WTC11 (cell line): ENCODE measurements at regions not wholly inside any gene's neighbourhood (a gene's known extent, or its start where the extent isn't known, plus 50 kb on each side); places are given as distances from the start of the nearest gene placed in this dataset.

Experiments
- ATAC-seq: fragments of 200-7000 bp; cut with Tn5 transposase; 2 replicates; pipeline ENCODE4 v1.10.0; 2021; ENCODE audit warnings: mild to moderate bottlenecking, moderate library complexity
- CTCF ChIA-PET: fragments of 300-600 bp; sonication (Branson Sonifier 250); formaldehyde crosslinking; loops from one replicate; lab custom pipeline; 2021; ENCODE audit warnings: antibody characterized with exemption; lab: Charles Lee
- POLR2A ChIA-PET: fragments of 350-600 bp; sonication (Branson Sonifier 250); formaldehyde crosslinking; loops from one replicate; lab custom pipeline; 2021; ENCODE audit warnings: antibody characterized with exemption; lab: Charles Lee
- DNase-seq: peaks from one replicate; pipeline ENCODE4 v3.0.0; 2021; ENCODE audit warnings: low spot score
- H3K27ac Mint-ChIP-seq: 2 replicates; pipeline ENCODE4 v1.8.0; 2021; ENCODE audit warnings: mixed read lengths
- H3K27me3 Mint-ChIP-seq: 2 replicates; pipeline ENCODE4 v1.8.0; 2021; ENCODE audit warnings: low read depth, mild to moderate bottlenecking, moderate library complexity, mixed read lengths
- H3K36me3 Mint-ChIP-seq: 2 replicates; pipeline ENCODE4 v1.8.0; 2021; ENCODE audit warnings: mixed read lengths
- H3K4me1 Mint-ChIP-seq: 2 replicates; pipeline ENCODE4 v1.8.0; 2022; ENCODE audit warnings: mixed read lengths
- H3K4me3 Mint-ChIP-seq: 2 replicates; pipeline ENCODE4 v1.8.0; 2021; ENCODE audit warnings: mild to moderate bottlenecking, moderate library complexity, mixed read lengths
- H3K9me3 Mint-ChIP-seq: 2 replicates; pipeline ENCODE4 v1.8.0; 2021; ENCODE audit warnings: mixed read lengths
- AFF4 ChIP-seq: sonication (generic); formaldehyde crosslinking; IDR thresholded peaks from 2 replicates; pipeline ENCODE4 v1.8.1; 2023; ENCODE audit warnings: mild to moderate bottlenecking, missing genetic modification reagents, borderline replicate concordance
- CREB1 ChIP-seq: sonication (generic); formaldehyde crosslinking; IDR thresholded peaks from 2 replicates; pipeline ENCODE4 v1.8.0; 2023; ENCODE audit warnings: mild to moderate bottlenecking, missing genetic modification reagents
- ESRRA ChIP-seq: sonication (generic); formaldehyde crosslinking; IDR thresholded peaks from 2 replicates; pipeline ENCODE4 v1.8.1; 2022; ENCODE audit warnings: mild to moderate bottlenecking, missing genetic modification reagents, borderline replicate concordance
- FOXJ3 ChIP-seq: sonication (generic); formaldehyde crosslinking; IDR thresholded peaks from 2 replicates; pipeline ENCODE4 v1.9.0; 2021; ENCODE audit warnings: missing genetic modification reagents, mild to moderate bottlenecking, borderline replicate concordance
- FOXK1 ChIP-seq: sonication (generic); formaldehyde crosslinking; IDR thresholded peaks from 2 replicates; pipeline ENCODE4 v1.8.0; 2022; ENCODE audit warnings: mild to moderate bottlenecking, moderate library complexity, missing genetic modification reagents
- HMGXB4 ChIP-seq: sonication (generic); formaldehyde crosslinking; IDR thresholded peaks from 2 replicates; pipeline ENCODE4 v1.8.1; 2023; ENCODE audit warnings: mild to moderate bottlenecking, moderate library complexity, missing genetic modification reagents
- IRF2 ChIP-seq: sonication (generic); formaldehyde crosslinking; IDR thresholded peaks from 2 replicates; pipeline ENCODE4 v1.8.0; 2022; ENCODE audit warnings: low read depth, missing genetic modification reagents, borderline replicate concordance
- JAZF1 ChIP-seq: fragments of 250-450 bp; sonication (Bioruptor Pico); IDR thresholded peaks from 2 replicates; pipeline ENCODE4 v1.9.0; 2021; ENCODE audit warnings: moderate library complexity, mild to moderate bottlenecking, inconsistent platforms
- KAT7 ChIP-seq: sonication (generic); formaldehyde crosslinking; IDR thresholded peaks from 2 replicates; pipeline ENCODE4 v1.8.1; 2023; ENCODE audit warnings: missing genetic modification reagents, mild to moderate bottlenecking, borderline replicate concordance
- NFATC4 ChIP-seq: fragments of 250-450 bp; sonication (Bioruptor Pico); IDR thresholded peaks from 2 replicates; pipeline ENCODE4 v1.9.0; 2021; ENCODE audit warnings: mild to moderate bottlenecking
- SMAD4 ChIP-seq: sonication (generic); formaldehyde crosslinking; IDR thresholded peaks from 2 replicates; pipeline ENCODE4 v1.8.0; 2022; ENCODE audit warnings: mild to moderate bottlenecking, missing genetic modification reagents
- STAT6 ChIP-seq: sonication (generic); formaldehyde crosslinking; conservative IDR thresholded peaks from 2 replicates; pipeline ENCODE4 v1.8.1; 2023; ENCODE audit warnings: mild to moderate bottlenecking, low read depth, missing genetic modification reagents, moderate library complexity
- USF2 ChIP-seq: sonication (generic); formaldehyde crosslinking; IDR thresholded peaks from 2 replicates; pipeline ENCODE4 v1.8.1; 2023; ENCODE audit warnings: mild to moderate bottlenecking, missing genetic modification reagents, moderate library complexity
- ZMAT4 ChIP-seq: fragments of 250-450 bp; sonication (Bioruptor Pico); IDR thresholded peaks from 2 replicates; pipeline ENCODE4 v1.9.0; 2021; ENCODE audit warnings: mild to moderate bottlenecking
- ZNF121 ChIP-seq: sonication (generic); formaldehyde crosslinking; IDR thresholded peaks from 2 replicates; pipeline ENCODE4 v1.8.0; 2023; ENCODE audit warnings: missing genetic modification reagents
- ZNF263 ChIP-seq: sonication (generic); formaldehyde crosslinking; IDR thresholded peaks from 2 replicates; pipeline ENCODE4 v1.8.1; 2022; ENCODE audit warnings: low read depth, mild to moderate bottlenecking, moderate library complexity, missing genetic modification reagents
- ZNF512 ChIP-seq: sonication (generic); formaldehyde crosslinking; IDR thresholded peaks from 2 replicates; pipeline ENCODE4 v1.8.1; 2022; ENCODE audit warnings: missing genetic modification reagents, borderline replicate concordance
- ZNF532 ChIP-seq: fragments of 250-450 bp; sonication (Bioruptor Pico); IDR thresholded peaks from 2 replicates; pipeline ENCODE4 v1.9.0; 2021; ENCODE audit warnings: mild to moderate bottlenecking, borderline replicate concordance
- ZNF671 ChIP-seq: fragments of 250-450 bp; sonication (Bioruptor Pico); IDR thresholded peaks from 2 replicates; pipeline ENCODE4 v1.8.0; 2021; ENCODE audit warnings: mild to moderate bottlenecking

GRCh38 chr5:176167800-176168199 is 70.4 kb upstream of the SIMC1 start:
- H3K9me3 Mint-ChIP-seq: no peaks in the 10 kb centered on the region
- ChIA-PET CTCF (interaction anchor here (1.2 kb wide), 1 partner anchor 438 kb away, joined by 3 read pairs; no protein-coding TSS in a partner anchor), POLR2A (no interaction called here)
- no peak for DNase-seq
- peaks cover 23% of the 10 kb centered on the region for H3K4me1 Mint-ChIP-seq
- H3K27me3 Mint-ChIP-seq: peaks cover 40% of the 10 kb centered on the region
- H3K4me3 Mint-ChIP-seq: no peak overlapping the region
- H3K27ac Mint-ChIP-seq: 0 out of 2 replicates have a peak overlapping the region, but pooled peaks have one; percentile 10
- TF ChIP-seq ZNF121 (CRISPR knock-in tag): no peak
- TF ChIP-seq SMAD4: no peak
- no peak for TF ChIP-seq JAZF1
- no peak for TF ChIP-seq USF2 (CRISPR knock-in tag)
- TF ChIP-seq STAT6 (CRISPR knock-in tag): no peak
- TF ChIP-seq FOXJ3 (CRISPR knock-in tag): no peak
- no peak for TF ChIP-seq IRF2
- no peak for TF ChIP-seq ZNF671 (CRISPR knock-in tag)
- no peaks in the 10 kb centered on the region for H3K36me3 Mint-ChIP-seq
- ATAC-seq: 0 out of 2 replicates have a peak, but pooled peaks have one; percentile 22

- ChIA-PET CTCF (interaction anchor here (1.2 kb wide), 1 partner anchor 440 kb away, joined by 4 read pairs; no protein-coding TSS in a partner anchor), POLR2A (no interaction called here)
- no peak for TF ChIP-seq KAT7
- no peak for TF ChIP-seq ZNF263
- TF ChIP-seq ZMAT4 (CRISPR knock-in tag): no peak
- no peak for TF ChIP-seq FOXK1 (CRISPR knock-in tag)
- TF ChIP-seq CREB1 (CRISPR knock-in tag): no peak
- no peak for TF ChIP-seq SMAD4
- TF ChIP-seq AFF4: no peak
- TF ChIP-seq ZNF532 (CRISPR knock-in tag): no peak
- no peak for TF ChIP-seq NFATC4 (CRISPR knock-in tag)
- no peak for TF ChIP-seq HMGXB4
- no peak for TF ChIP-seq ESRRA
- TF ChIP-seq ZNF512 (CRISPR knock-in tag): no peak
These were observed 68.7 kb upstream of the SIMC1 start for GRCh38 chr5:176169393-176170063.

More at GRCh38 chr5:176169393-176170063, 68.7 kb upstream of the SIMC1 start:
- DNase-seq (no peak), ATAC-seq (no peak)
- H3K27me3 Mint-ChIP-seq: peaks cover 58% of the 10 kb centered on the region
- peaks cover 21% of the 10 kb centered on the region for H3K4me1 Mint-ChIP-seq
- H3K9me3 Mint-ChIP-seq: no peaks in the 10 kb centered on the region
- H3K36me3 Mint-ChIP-seq: no peaks in the 10 kb centered on the region
- H3K27ac Mint-ChIP-seq: no peak overlapping the region
- H3K4me3 Mint-ChIP-seq: no peak overlapping the region
